Cerebellar nuclear complex (tissue), 1 donor: ENCODE measurements at regions not wholly inside any gene's neighbourhood (a gene's known extent, or its start where the extent isn't known, plus 50 kb on each side); places are given as distances from the start of the nearest gene placed in this dataset.
"Not testable (repeated sequence)": the region's sequence is repeated elsewhere in the genome, so short reads cannot be mapped to it uniquely, and the experiment has no call there.

Experiments
- DNase-seq, 2 experiments: peaks; one replicate each; lab custom pipeline; 2025; lab: John Stamatoyannopoulos, UW

- no peak for DNase-seq
Observed at GRCh38 chr4:58871509-58871908, 1761.3 kb upstream of the IGFBP7 start.

- DNase-seq: no peak
Observed at GRCh38 chr4:58849026-58849425, 1738.8 kb upstream of the IGFBP7 start.

- no peak for DNase-seq
Observed at GRCh38 chr4:58843455-58843854, 1733.3 kb upstream of the IGFBP7 start.

- no peak for DNase-seq
Observed at GRCh38 chr4:58833126-58833525, 1722.9 kb upstream of the IGFBP7 start.

- no peak for DNase-seq
Observed at GRCh38 chr4:58825278-58825677, 1715.1 kb upstream of the IGFBP7 start.

- DNase-seq: not testable (repeated sequence)
Observed at GRCh38 chr4:58818560-58818959, 1708.4 kb upstream of the IGFBP7 start.

GRCh38 chr4:58809948-58810347 lies 1699.8 kb upstream of the IGFBP7 start:
- DNase-seq: no peak

- DNase-seq: no peak
Observed at GRCh38 chr4:58809366-58809765, 1699.2 kb upstream of the IGFBP7 start.

GRCh38 chr4:58808817-58809216 lies 1698.6 kb upstream of the IGFBP7 start:
- DNase-seq: no peak

- no peak for DNase-seq
Observed at GRCh38 chr4:58807843-58808615, 1697.8 kb upstream of the IGFBP7 start.

GRCh38 chr4:58776627-58777026 lies 1666.4 kb upstream of the IGFBP7 start:
- DNase-seq: no peak

GRCh38 chr4:58767598-58767997 lies 1657.4 kb upstream of the IGFBP7 start:
- no peak for DNase-seq

GRCh38 chr4:58766763-58767162 lies 1656.6 kb upstream of the IGFBP7 start:
- DNase-seq: no peak

GRCh38 chr4:58761563-58761962 lies 1651.4 kb upstream of the IGFBP7 start:
- DNase-seq: no peak

- DNase-seq: no peak
Observed at GRCh38 chr4:58760737-58761136, 1650.6 kb upstream of the IGFBP7 start.

GRCh38 chr4:58760100-58760499 lies 1649.9 kb upstream of the IGFBP7 start:
- DNase-seq: no peak

- no peak for DNase-seq
Observed at GRCh38 chr4:58749206-58749605, 1639.0 kb upstream of the IGFBP7 start.

- no peak for DNase-seq
Observed at GRCh38 chr4:58740897-58741296, 1630.7 kb upstream of the IGFBP7 start.

GRCh38 chr4:58739275-58739674 lies 1629.1 kb upstream of the IGFBP7 start:
- DNase-seq: no peak

- DNase-seq: no peak
Observed at GRCh38 chr4:58738375-58738774, 1628.2 kb upstream of the IGFBP7 start.

- no peak for DNase-seq
Observed at GRCh38 chr4:58734030-58734674, 1624.0 kb upstream of the IGFBP7 start.

GRCh38 chr4:58732973-58733372 lies 1622.8 kb upstream of the IGFBP7 start:
- no peak for DNase-seq

GRCh38 chr4:58723954-58724353 lies 1613.8 kb upstream of the IGFBP7 start:
- no peak for DNase-seq

- no peak for DNase-seq
Observed at GRCh38 chr4:58711039-58711438, 1600.9 kb upstream of the IGFBP7 start.
